ENCODE measurements at regions not wholly inside any gene's neighbourhood (a gene's known extent, or its start where the extent isn't known, plus 50 kb on each side); places are given as distances from the start of the nearest gene placed in this dataset.
A peak's percentile ranks its signal among the peaks of the same experiment; 100 is the strongest.

GRCh38 chr13:50094615-50095293, 79.5 kb downstream of the KCNRG start:
- DNase-seq (ENCODE audit: low spot score) = no peak
- intact Hi-C loops (cut with DNase I) = loop anchor here in 1 of 2 donors (10.0 kb wide), 1 partner anchor 430 kb away; no protein-coding TSS in a partner anchor

GRCh38 chr13:50098693-50099092, 83.4 kb downstream of the KCNRG start:
- intact Hi-C loops (cut with DNase I) = loop anchor here in 1 of 2 donors (10.0 kb wide), 1 partner anchor 426 kb away; no protein-coding TSS in a partner anchor
- no peak for DNase-seq (ENCODE audit: low spot score)

GRCh38 chr13:50099473-50099872, 84.2 kb downstream of the KCNRG start:
- DNase-seq (ENCODE audit: low spot score) = no peak
- intact Hi-C loops (cut with DNase I) = loop anchor here in 1 of 2 donors (10.0 kb wide), 1 partner anchor 425 kb away; no protein-coding TSS in a partner anchor

- intact Hi-C loops (cut with DNase I) = no loop called here
- DNase-seq (ENCODE audit: low spot score) = no peak
Observed at GRCh38 chr13:50101590-50101989, 86.3 kb downstream of the KCNRG start.

- intact Hi-C loops (cut with DNase I) = no loop called here
- DNase-seq (ENCODE audit: low spot score) = no peak
Observed at GRCh38 chr13:50104493-50104892, 89.2 kb downstream of the KCNRG start.

DNA sequence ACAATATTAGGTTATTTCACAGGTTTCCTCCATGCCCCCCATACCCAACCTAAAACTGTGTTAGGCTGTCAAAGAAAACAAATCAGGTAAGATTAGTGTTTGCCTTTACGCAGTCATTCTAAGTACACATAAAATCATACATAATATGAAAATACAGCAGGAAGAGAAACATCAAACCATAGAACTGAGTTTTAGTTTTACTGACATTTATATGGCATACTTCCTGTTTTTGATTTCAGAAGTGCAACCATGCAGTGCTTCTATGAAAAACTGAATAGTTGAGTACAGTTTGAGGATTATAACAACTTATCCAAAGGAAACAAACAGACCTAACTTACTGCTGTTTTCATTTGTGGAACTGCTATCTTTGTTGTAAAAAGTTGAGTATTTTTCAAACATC, 91.3 kb downstream of the KCNRG start:
- intact Hi-C loops (cut with DNase I) = no loop called here
- no peak for DNase-seq (ENCODE audit: low spot score)

- DNase-seq (ENCODE audit: low spot score) = no peak
- intact Hi-C loops (cut with DNase I) = no loop called here
Observed at GRCh38 chr13:50107205-50107604, 92.0 kb downstream of the KCNRG start.

GRCh38 chr13:50114961-50115360, 99.7 kb downstream of the KCNRG start:
- intact Hi-C loops (cut with DNase I) = no loop called here
- no peak for DNase-seq (ENCODE audit: low spot score)

DNA sequence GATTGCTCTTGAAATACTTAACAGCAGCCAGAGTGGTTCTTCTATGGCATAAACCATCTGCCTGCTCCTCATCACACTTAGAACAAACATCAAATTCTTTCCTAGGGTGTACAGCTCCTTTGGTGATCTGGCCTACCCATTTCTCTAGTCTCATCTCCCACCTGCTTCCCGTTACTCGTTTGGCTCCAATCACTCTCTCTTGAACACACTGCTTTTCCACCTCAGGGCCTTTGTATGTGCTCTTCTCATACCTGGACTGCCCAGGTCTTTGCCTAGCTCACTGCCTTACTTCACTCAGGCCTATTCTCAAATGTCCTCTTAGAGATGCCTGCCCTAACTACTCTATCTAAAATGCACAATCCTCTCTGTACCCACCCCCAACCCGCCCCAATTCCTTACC, 100.5 kb downstream of the KCNRG start:
- intact Hi-C loops (cut with DNase I) = no loop called here
- no peak for DNase-seq (ENCODE audit: low spot score)

GRCh38 chr13:50116430-50116973, 101.3 kb downstream of the KCNRG start:
- no peak for DNase-seq (ENCODE audit: low spot score)
- intact Hi-C loops (cut with DNase I) = no loop called here

- no peak for DNase-seq (ENCODE audit: low spot score)
- intact Hi-C loops (cut with DNase I) = no loop called here
Observed at GRCh38 chr13:50119591-50119990, 104.3 kb downstream of the KCNRG start.

- intact Hi-C loops (cut with DNase I) = loop anchor here in 1 of 2 donors (5.0 kb wide), 1 partner anchor 125 kb away; the partner anchor contains the start of gene TRIM13
- DNase-seq (ENCODE audit: low spot score) = no peak
Observed at GRCh38 chr13:50122455-50122854, 107.2 kb downstream of the KCNRG start.

DNA sequence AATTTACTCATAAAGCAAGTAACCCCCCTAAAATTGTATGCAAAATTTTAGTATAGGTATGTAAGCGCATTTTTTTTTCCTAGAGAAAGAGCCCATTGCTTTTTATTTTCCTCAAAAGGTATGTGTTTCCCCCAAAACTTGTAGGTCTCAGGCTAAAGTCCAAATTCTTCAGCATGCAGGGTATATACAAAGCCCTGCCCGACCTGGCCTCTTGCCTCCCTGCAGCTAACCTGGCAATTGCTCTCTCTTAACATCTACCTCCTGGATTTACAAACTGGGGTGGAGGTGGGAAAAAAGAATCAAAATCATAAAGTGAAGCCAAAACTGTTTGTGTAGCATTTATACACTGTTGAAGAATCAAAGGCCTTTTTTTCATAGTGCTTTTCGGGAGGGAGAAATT, 107.8 kb downstream of the KCNRG start:
- DNase-seq (ENCODE audit: low spot score) = no peak
- intact Hi-C loops (cut with DNase I) = loop anchor here in 1 of 2 donors (5.0 kb wide), 1 partner anchor 126 kb away; the partner anchor contains the start of gene TRIM13

DNA sequence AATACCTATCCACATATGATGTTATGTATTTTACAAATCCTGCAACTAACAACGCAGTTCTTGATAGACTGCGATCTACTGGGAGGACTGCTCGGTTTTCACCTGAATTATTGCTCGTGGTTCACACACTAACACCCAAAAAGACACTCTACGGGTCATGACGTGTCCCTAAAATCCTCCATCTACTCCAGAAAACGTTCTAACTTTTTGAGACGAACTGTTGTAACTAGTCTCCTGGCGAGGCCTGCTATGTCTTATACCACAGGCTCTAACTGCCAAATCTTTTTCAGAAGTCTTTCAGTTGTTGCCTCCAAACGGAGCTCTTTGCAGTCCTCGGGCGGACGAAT, 108.2 kb downstream of the KCNRG start:
- intact Hi-C loops (cut with DNase I) = loop anchor here in 1 of 2 donors (5.0 kb wide), 1 partner anchor 126 kb away; the partner anchor contains the start of gene TRIM13
- no peak for DNase-seq (ENCODE audit: low spot score)

DNA sequence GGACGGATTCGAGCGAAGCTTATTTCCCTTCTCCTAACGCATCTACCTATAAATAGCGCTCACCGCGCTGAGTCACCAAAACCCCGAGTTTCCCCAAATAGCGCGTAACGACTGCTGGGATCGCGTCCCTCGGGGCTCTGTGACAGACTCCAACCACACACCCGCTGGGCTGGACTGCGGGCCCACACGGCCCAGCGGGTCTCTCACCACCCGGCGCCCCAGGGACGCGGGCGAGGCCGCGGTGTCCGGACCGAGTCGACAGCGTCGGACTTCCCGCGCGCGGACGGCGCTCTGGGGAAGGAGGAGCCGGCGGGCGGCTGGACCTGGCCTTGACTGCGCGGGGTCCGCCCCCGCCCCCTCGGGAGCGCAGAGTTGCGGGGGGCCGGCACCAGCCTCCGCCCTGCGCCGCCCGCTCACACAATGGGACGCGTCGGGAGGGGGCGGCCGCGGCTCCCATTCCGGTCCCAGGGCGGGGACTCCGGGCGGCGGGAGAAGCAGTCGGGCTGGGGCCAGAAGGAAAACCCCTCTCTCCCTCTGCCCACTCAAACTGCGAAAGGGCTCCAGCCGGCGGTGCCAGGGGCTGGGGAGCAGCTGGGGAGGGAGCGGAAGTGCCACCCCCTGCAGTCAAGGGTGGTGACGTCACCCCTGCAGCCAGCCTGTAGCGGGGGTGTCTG, 108.8 kb downstream of the KCNRG start:
- no peak for DNase-seq (ENCODE audit: low spot score)
- intact Hi-C loops (cut with DNase I) = loop anchor here in 1 of 2 donors (5.0 kb wide), 1 partner anchor 127 kb away; the partner anchor contains the start of gene TRIM13

DNA sequence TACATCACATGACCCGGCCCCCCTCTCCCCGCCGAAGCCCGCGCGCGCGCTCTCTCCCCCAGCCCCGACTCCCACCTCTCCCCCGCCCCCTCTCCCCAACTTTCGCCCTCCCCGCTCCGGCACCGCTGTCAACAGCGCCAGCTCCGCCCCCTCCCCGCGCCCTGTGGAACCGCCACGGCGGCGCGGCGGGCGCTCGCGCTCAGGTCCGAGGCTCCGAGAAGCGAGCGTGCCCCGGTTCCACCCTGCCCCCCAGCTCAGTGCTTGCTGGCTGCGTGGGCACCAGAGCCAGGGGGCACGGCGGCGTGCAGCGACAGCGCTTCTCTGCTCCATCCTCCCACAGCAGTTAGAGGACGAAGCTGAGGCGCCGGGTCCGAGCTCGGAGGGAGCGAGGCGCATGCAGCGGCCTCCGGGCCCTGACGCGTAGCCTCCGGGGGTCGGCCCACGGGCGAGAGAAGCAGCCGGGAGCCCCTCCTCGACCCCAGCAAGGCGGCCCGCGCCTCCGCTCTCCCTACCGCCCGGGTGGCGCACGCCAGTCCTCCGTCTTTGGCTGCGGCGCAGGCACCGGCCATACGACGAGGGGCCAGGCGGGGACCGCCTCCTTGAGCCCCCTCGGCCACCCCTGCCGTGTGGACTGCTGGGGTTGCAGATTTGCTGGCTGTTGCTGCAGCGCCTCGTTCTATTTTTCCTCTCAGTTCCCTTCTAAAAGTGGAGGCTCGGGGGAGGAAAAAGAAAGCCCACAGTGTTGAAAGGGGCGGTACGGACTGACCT, 109.5 kb downstream of the KCNRG start:
- DNase-seq (ENCODE audit: low spot score) = peak; percentile 99
- intact Hi-C loops (cut with DNase I) = loop anchor here (5.0 kb wide), 2 partner anchors 42 to 127 kb away; partner anchors contain the start of gene TRIM13 (in 1 of the 2)

DNA sequence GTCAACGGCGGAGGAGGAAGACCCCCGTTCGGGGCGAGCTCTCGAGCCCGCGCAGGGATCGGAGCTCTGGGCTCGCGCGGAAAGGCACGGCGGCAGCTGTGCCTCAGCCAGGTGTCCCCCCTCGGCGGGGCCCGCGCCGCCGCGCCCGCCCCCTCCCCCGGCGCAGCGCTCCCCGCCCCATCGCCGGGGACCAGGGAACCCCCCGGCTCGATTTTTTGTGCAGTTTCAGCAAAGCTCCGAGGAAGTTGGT, 110.0 kb downstream of the KCNRG start:
- intact Hi-C loops (cut with DNase I) = loop anchor here (5.0 kb wide), 1 partner anchor 43 kb away; no protein-coding TSS in a partner anchor
- no peak for DNase-seq (ENCODE audit: low spot score)

DNA sequence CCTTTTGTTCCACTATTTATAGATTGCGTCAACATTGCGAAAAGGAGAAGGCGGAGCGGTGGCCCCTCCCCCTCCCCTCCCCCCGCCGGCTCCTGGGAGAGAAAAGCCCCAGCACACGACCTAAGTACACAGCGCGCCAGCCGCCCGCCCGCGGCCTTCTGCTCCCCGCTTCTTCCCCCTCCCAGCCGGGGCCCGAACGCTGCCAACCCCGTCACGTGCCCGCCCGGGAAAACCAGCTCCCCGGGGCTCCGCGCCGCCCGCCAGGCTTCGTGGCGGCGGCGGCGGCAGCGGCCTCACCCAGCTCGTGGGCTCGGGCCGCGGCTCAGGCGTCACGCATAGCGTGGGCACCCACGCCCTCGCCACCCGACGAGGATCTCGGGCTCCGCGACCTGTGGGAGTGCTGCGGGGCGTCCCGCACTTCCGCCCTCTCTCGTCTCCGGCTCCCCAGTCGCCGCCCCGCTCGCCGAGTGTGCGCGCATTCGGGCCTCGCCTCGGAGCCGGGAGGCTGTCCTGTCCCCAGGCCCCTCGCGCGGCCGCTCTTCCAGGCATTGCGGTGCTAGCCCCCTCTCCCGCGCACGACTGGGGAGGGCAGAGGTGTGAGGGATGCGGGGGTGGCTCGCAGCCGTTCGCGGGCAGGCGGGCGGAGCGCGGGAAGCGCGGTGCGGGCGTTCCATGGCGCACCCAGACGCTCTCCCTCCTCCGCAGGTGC, 110.5 kb downstream of the KCNRG start:
- DNase-seq (ENCODE audit: low spot score) = peak; percentile 99

More for the DNA sequence above, 110.5 kb downstream of the KCNRG start:
- intact Hi-C loops (cut with DNase I) = loop anchor here (5.0 kb wide), 1 partner anchor 43 kb away; no protein-coding TSS in a partner anchor

Measured in posterior vena cava (tissue), 2 donors.